COLO668 (cell line): ENCODE measurements at regions not wholly inside any gene's neighbourhood (a gene's known extent, or its start where the extent isn't known, plus 50 kb on each side); places are given as distances from the start of the nearest gene placed in this dataset.
"Not testable (repeated sequence)": the region's sequence is repeated elsewhere in the genome, so short reads cannot be mapped to it uniquely, and the experiment has no call there.

Experiments
- DNase-seq: peaks from one replicate; lab custom pipeline; 2025; ENCODE audit not compliant: unreplicated experiment; lab: John Stamatoyannopoulos, UW

DNA sequence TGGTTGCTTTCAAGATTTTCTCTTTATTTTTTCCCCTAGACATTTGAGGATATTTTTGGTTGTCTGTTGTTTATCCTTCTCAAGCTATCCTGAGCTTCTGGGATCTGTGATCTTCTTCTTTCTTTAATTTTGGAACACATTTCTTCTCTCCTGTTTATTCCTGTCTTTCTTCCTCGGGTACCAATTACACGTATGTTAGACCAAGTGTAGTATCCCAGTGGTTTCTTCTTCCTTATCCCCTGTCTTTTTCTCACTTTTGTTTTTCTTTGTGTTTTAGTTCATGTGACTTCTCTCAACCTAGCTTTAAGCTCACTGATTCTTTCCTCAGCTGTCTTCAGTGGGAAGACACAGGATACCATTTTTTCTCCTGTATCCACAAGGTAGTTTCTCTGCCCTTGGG lies 120.0 kb downstream of the GALR1 start:
- DNase-seq: no peak

DNA sequence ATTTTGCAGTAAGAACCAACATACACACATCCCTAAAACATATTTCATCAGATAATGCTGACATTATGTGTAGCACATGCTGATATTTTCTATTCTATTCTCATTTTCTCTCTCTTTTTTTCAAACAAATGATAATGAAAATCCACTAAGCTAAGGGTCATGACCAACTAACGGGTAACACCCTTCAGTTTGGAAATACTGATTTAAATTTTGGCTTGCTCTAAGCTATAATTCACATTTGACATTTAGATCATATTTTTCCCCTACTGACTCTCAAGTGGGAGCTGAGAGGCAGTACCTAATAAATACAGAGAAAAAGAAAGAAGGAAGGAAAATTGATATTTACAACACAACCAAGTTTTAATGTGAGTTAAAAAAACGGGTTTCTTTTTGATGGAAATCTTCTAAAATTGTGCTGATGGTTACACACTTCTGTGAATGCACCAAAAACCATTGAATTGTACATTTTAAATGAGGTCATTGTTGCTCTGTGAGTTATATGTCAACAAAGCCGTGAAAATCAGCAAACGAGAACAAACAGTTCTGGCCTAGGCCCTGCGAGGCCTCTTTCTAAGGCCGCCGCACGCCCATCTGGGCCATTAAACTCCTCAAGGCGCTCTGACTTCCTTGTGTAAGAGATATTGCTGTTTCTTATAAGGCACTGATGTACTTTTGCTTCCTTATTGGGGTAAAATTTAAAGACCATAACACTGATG lies 124.2 kb downstream of the GALR1 start:
- DNase-seq: peak; percentile 15

DNA sequence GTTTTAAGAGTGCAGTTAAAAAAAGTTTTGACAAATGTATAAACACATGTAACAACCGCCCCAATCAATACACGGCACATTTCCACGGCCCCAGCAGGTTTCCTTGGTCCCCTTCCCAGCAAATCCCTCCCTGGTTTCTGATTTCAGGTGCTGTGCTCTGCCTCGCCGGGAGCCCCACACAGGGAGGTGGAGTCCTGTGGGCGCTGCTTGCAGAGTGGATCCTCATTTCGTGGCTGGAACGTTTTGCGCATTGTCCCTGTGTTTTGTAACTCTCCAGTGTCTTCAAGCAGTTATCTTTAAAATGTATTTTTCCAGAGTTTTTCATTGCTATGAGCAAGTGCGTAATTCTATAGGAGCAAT lies 124.8 kb downstream of the GALR1 start:
- DNase-seq: no peak

DNA sequence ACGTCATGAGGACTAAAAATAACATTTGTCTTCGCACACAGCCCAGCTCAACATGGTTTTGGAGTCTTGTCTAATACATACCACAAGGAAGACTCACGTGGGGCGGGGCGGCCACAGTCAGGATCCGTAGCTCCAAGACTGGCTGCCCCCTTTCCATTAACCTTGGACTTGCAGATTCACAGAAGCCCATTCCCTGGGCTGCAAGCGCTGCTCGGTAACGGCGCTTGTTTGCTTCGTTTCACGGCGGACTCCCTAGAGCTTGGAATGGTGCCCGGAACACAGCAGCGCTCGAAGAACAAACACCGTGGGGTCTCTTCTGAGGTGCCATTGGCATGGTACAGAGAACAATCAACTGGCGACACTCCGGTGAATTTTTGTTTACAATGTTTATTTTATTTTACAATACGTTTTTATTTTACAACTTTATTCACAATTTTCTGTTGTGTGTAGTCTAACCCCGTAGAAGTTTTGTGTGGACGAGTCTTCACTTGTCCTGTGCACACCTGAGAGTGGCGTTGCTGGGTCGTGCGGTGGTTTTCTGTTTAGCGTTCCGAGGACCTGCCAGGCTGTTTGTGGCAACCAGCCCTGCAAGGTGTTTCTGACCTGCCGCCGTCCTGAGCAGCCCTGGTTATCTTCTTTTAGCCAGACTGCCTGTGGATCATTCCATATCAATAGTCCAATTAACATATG lies 126.5 kb downstream of the GALR1 start:
- peak; percentile 44 for DNase-seq

DNA sequence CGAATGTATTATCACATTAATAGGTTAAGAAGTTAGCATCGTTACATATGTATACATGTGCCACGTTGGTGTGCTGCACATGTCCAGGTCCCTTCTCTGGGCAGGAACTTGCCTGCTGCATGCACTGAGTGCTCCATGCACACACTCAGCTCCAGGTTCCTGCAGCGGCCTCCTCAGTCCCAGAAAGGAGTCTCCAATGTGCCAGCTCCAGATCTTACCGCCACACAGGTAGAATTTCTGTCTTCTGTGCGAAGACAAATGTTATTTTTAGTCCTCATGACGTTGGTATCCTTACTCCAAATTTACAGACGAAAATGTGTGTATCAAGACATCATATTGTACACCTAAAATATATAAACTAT lies 127.1 kb downstream of the GALR1 start:
- no peak for DNase-seq

DNA sequence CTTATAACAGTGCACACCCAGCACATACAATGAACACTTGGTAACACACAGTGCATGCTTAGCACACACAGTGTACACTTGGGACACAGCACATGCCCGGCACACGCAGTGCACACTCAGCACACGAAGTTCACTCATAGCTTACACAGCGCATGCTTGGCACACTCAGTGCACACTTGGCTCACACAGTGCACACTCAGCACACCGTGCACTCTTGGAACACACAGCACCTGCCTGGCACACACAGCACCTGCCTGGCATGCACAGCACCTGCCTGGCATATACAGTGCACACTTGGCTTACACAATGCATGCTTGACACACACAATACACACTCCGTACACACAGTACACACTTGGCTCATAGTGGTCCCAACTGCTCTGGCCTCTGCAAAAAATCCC lies 128.2 kb downstream of the GALR1 start:
- no peak for DNase-seq

DNA sequence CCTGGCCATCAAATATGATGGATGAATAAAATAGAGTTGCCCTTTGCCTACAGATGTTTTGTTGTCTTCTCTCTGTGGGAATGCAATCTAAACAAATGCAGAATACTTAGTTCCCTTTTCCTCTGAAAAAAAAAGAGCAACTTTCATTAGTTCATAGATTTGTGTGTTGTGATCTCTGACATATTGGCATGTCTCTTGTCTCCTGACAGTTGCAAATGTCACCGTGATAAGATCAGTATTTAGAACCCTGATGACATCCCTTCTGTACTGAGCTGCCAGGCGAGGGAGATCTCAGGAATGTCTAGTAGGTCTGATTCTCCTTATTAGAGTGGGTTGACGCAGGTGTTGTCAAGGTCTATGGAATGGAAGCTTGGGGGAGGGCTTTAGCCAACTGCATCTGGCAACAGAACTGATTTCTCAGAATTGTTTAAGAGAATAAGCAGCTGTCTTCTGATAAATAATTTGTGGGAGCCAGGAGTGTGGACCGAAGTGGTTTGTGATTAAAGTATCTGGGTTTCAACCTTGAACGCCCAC lies 130.4 kb downstream of the GALR1 start:
- no peak for DNase-seq

DNA sequence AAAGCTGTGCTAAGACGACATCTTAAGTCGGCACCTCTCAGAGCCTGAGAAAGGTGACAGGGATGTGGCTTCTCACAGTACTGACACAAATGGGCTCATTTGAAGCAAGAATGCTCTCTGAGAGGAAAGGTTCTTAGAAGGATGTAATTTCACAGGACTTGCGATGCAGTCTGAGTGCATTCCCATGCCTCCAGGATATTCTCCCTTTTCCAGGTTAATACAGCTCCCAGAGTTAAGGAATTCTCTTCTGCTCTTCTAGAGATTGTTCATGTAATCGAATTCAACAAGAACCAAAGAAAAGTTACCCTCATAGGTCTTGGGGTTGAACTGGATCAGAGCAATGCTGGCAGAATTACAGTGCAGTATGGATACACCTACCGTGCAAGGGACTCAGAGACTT lies 131.0 kb downstream of the GALR1 start:
- DNase-seq: no peak

DNA sequence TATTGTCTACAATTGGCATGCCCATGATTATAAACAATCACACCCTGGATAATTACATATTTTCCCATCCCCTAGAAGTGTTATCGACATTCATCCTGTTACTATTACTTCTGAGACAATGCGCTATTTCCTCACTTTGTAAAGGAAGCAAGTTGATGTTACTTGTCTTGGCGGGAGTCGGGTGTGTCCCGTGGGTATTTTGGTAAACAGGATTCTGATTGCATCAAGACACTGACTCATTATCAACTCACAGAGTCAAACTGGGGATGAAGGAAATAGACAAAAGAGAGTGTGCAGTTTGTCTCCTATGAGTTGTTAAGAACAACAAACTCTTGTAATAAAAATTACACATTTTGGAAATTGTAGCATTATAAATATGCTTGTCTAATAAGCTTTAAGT lies 142.7 kb downstream of the GALR1 start:
- no peak for DNase-seq

DNA sequence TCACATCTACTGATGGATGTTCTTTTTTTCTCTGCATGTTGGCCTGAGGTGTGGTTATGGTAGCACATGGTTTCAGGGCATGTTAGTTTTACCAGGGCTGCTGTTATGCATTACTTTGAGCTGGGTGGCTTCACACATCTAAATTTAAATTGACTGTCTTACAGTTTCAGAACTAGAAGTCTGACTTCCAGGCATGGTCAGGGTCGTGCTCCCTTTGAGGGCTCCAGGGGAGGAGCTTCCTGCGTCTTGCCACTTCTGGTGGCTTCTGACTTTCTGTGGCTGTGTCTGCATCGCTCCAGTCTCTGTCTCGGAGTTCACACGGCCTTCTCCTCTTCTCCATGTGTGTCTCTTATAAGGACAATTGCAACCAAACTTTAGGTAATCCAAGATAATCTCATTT lies 143.9 kb downstream of the GALR1 start:
- no peak for DNase-seq

DNA sequence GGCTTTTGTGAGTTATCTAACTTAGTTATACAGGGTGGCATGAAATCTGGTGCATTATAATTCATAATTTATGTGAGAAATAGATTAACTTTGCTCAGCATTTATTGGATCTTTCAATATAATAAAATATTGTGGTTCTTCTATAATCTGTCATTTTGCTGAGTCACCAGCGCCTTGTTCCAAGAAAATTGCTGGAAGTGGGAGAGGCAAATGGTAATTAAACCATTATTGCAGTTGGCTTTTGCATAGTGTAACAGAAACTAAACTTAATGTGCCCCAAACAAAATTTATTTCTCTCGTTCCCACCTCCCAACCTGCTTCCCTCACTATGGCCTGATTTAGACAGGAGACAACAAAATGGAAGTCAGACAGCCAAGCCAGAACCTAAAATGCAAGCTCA lies 146.3 kb downstream of the GALR1 start:
- DNase-seq: no peak

DNA sequence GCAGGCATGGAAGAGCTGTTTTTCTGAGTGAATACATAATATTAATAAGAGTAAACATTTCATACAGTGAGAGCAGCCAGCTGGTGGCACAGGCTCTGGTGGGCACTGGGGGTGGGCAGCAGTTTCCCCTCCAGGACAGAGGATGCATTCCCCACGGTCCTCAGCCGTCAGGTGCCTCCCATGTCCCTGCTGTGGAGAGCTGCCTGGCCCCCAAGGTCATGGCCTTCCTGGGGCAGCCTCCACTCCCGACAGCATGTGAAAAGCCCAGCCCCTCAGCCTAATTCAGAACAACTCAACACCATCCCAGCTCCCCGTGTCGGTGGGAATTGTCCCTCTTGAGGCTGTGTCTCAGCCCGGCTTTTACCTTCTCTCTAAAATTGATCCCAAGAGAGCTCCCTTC lies 147.4 kb downstream of the GALR1 start:
- no peak for DNase-seq

DNA sequence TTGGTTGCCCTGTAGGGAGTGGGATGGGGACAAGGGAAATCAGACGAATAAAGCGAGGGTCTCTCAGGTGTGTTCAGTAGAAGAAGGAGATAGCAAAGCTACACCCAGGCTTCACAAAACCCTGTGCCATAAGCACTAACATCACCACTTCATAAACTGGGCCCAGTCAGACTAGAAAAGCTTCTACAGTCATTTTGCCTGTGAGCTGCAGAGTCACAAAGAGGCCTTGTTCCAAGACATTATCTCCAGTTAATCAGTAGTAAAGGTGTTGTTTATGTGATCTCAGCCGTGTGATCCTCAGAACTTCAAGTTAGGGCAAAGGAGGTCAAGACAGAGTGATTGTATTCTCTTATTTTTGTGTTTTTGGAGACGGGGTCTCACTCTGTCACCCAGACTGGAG lies 148.0 kb downstream of the GALR1 start:
- DNase-seq: no peak

DNA sequence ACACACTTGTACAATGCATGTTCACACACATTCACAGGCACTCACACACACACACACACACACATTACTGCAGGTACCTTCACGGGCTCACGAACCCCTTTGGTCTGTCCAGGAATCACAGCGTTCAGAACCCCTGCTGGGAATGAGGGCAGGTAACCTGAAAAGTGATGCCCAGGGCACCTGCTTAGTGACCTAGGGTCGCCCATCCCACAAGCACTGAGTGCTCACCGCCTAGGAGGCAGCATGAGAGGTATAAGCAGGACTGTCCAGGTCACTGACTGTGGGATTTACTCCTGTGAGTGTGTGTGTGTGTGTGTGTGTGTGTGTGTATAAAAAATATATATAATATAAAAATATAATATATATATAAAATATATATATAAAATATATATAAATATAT lies 150.9 kb downstream of the GALR1 start:
- no peak for DNase-seq

DNA sequence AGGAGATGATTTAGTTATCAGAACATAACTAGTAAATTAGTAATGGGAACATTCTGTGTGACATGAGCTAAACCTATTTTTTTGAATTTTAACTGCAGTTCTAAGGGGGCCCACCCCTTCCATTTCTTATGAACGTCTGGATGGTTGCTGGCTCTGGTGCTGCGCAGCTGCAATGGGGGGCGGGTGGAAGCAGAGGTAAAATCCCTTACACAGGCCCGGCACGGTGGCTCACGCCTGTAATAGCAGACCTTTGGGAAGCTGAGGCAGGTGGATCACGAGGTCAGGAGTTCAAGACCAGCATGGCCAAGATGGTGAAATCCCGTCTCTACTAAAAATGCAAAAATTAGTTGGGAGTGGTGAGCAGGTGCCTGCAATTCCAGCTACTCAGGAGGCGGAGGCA lies 151.5 kb downstream of the GALR1 start:
- no peak for DNase-seq

DNA sequence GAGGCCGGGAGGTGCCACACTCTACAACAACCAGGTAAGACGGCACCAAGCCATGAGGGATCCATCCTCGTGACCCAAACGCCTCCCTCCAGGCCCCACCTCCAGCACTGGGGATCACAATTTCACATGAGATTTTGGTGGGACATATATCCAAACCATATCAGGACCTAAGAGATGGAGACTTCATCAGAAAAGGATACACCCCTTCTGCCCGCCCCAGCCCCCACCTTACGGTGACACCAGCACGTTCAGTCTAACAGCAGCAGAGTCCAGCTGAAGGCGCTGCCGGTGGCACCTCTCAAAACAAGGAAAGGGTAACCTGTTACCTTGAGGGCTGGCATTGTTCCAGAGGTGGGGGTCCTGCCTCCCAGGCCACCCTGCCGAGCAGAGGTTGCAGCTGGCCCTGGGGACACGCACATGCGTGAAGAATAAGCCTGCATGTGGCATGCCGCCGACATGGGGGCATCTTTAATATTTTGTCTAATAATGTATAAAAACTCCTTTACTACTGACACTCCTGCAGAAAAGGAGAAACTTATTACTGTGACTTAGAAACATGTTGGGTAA lies 154.4 kb downstream of the GALR1 start:
- DNase-seq: no peak

DNA sequence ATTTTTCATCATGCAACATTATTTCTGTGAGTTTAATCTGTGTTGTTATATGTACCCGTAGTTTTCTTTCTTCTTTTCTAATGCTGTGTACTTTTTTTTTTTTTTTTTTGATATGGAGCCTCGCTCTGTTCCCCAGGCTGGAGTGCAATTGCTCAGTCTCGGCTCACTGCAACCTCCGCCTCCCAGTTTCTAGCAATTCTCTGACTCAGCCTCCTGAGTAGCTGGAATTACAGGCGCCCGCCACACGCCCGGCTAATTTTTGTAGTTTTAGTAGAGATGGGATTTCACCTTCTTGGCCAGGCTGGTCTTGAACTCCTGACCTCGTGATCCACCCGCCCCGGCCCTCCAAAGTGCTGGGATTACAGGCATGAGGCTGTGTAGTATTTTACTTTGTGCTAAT lies 155.4 kb downstream of the GALR1 start:
- no peak for DNase-seq

DNA sequence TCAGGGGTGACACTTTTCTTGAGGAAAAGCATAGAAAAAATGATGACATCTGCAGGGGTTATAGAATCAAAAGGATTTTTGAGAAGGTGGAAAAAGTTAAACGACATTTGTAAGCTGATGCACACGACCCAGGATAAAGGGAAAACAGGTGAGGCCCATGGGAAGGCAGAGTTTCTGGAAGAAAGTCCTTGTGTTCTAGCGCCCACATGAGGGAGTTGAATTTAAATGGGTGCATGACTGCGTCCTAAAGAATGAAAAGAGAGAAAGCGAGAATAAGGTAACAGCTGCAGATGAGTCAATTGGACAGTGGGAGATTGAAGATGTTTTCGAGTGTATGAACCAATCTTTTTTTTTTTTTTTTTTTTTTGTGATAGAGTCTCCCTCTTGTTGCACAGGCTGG lies 158.1 kb downstream of the GALR1 start:
- DNase-seq: no peak

DNA sequence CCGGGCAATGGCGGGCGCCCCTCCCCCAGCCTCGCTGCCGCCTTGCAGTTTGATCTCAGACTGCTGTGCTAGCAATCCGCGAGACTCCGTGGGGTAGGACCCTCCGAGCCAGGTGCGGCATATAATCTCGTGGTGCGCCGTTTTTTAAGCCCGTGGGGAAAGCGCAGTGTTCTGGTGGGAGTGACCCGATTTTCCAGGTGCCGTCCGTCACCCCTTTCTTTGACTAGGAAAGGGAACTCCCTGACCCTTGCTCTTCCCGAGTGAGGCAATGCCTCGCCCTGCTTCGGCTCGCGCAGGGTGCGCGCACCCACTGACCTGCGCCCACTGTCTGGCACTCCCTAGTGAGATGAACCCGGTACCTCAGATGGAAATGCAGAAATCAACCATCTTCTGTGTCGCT lies 171.9 kb downstream of the GALR1 start:
- not testable (repeated sequence) for DNase-seq

DNA sequence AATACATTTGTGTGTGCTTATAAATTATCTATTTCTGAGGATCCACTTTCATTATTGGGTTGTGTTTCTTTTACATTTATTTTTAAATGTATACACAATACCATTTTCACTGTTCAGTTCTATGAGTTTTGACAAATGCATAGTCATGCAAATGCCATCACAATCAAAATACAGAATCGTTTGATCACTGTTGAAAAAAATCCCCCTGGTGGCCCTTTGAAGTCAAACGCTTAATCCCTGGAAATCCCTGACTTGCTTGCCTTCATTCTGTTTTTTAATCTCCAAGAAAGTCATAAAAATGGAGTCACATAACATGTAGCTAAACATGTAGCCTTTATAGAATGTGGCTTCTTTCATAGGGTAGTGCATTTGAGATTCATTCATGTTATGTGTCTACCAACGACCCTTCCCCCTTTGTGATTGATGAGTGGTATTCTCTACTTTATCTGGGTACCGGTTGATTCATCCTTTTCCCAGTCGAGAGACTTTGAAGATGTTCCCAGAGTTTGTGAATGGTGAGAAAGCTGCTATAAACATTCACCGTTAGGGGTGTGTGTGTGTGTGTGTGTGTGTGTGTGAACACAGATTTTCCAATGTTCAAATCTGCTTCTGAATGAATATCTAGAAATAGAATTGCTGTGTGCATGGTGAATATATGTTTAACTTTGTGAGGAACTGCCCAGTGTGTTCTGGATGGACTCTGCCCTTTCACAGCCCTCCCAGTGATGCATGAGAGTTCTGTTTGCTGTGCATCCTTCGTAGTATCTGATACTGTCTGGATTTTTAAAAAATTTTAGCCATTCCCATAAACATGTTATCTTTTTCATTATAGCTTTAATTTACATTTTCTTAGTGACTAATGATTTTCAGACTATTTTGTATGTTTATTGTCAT lies 173.6 kb downstream of the GALR1 start:
- DNase-seq: no peak

DNA sequence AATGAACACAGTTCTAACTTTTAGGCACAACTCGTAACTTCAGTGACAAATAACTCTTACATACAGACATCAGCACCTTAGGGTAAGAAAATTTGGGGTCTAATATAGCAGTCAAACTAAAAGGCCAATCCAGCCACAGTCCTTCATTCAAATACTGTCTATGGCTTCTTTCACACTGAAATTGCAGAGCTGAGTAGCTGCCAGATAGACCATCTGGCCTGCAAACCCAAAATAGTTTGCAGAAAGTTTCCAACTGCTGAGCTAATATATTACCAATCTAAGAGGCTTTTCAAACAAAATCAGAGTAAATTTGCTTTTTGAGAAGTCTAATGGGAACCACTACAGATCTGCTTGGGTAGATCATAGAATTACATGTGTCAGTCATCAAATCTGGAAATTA lies 183.4 kb downstream of the GALR1 start:
- no peak for DNase-seq

DNA sequence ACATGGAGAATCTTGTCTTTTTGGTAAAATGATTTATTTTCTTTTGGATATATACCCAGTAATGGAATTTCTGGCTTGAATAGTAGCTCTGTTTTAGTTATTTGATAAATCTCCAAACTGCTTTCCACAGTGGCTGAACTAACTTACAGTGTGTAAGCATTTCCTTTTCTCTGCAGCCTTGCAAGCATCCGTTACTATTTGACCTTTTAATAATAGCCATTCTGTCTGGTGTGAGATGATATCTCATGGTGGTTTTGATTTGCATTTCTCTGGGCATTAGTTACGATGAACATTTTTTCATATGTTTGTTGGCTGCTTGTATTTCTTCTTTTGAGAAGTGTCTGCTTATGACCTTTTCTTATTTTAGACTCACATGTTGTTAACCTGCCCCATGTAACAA lies 190.2 kb downstream of the GALR1 start:
- no peak for DNase-seq
